ENCODE measurements at regions not wholly inside any gene's neighbourhood (a gene's known extent, or its start where the extent isn't known, plus 50 kb on each side); places are given as distances from the start of the nearest gene placed in this dataset.

- no peaks in the 10 kb centered on the region for H3K79me2 ChIP-seq (ENCODE audit: control insufficient read depth, insufficient read depth, low read length)
- peaks cover 0 to 13% (median 10%) of the 10 kb centered on the region in 3 donors for H3K9me3 ChIP-seq (ENCODE audit: control extremely low read depth in 1 of 3, control insufficient read depth in 2 of 3, insufficient read depth in 1 of 3, low read length in 2 of 3)
- peaks cover 0 to 23% (median 0%) of the 10 kb centered on the region in 4 experiments for H3K27me3 ChIP-seq (replicated peaks in 1 of 4; ENCODE audit: control extremely low read depth in 1 of 4, control insufficient read depth in 3 of 4, insufficient read depth in 4 of 4, low read length in 3 of 4)
- no peak overlapping the region for H3K9ac ChIP-seq (ENCODE audit: low read length)
- no peak overlapping the region for H3K4me2 ChIP-seq (replicated peaks; ENCODE audit: low read depth, low read length, poor library complexity, severe bottlenecking)
- TF ChIP-seq CTCF (IDR thresholded peaks at IDR 0.05) (no peak), EZH2 (IDR thresholded peaks at IDR 0.05; ENCODE audit: borderline replicate concordance, insufficient read depth, low read depth, low read length, poor library complexity, severe bottlenecking) (no peak)
- H3K27ac ChIP-seq (ENCODE audit: low read length in 2 of 2) = no peak overlapping the region
- intact Hi-C loops (cut with micrococcal nuclease) = no loop called here
- H3K4me3 Mint-ChIP-seq = no peak overlapping the region
- ChIA-PET CTCF (no interaction called here), POLR2A (no interaction called here)
- H3K4me3 ChIP-seq (ENCODE audit: control extremely low read depth in 1 of 5, extremely low read depth in 1 of 5, insufficient read depth in 1 of 5, low read depth in 2 of 5, low read length in 4 of 5) = no peak overlapping the region
- no peaks in the 10 kb centered on the region for H3K36me3 ChIP-seq (replicated peaks in 1 of 2; ENCODE audit: control extremely low read depth in 1 of 2, control insufficient read depth in 1 of 2, extremely low read depth in 1 of 2, insufficient read depth in 2 of 2, low read length in 1 of 2)
- peaks cover 6% of the 10 kb centered on the region for H3K9me3 Mint-ChIP-seq (ENCODE audit: insufficient read depth)
- H4K20me1 ChIP-seq (ENCODE audit: control insufficient read depth, insufficient read depth, low read length, poor library complexity, severe bottlenecking) = no peaks in the 10 kb centered on the region
- H3K27ac Mint-ChIP-seq = no peak overlapping the region
- no peak overlapping the region for H2AFZ ChIP-seq (ENCODE audit: insufficient read depth, low read depth, low read length, poor library complexity, severe bottlenecking)
- 72% methylated on average over 8 of the region's 11 CpGs for WGBS (ENCODE audit: insufficient coverage)
- H3K4me1 Mint-ChIP-seq = no peaks in the 10 kb centered on the region
- ATAC-seq (ENCODE audit: low read depth) (no peak), DNase-seq (no peak)
- peaks cover 33% of the 10 kb centered on the region for H3K27me3 Mint-ChIP-seq
- H3K4me1 ChIP-seq (ENCODE audit: control insufficient read depth in 2 of 2, insufficient read depth in 2 of 2, low read length in 2 of 2) = no peaks in the 10 kb centered on the region
Measured at GRCh38 chr15:77839970-77840905, 207.5 kb upstream of the LINGO1 start.

GRCh38 chr15:77839456-77839855 is 206.7 kb upstream of the LINGO1 start:
- Histone ChIP-seq H3K36me3 (replicated peaks in 1 of 2; ENCODE audit: control extremely low read depth in 1 of 2, control insufficient read depth in 1 of 2, extremely low read depth in 1 of 2, insufficient read depth in 2 of 2, low read length in 1 of 2) (no peaks in the 10 kb centered on the region), H3K27ac (ENCODE audit: low read length in 2 of 2) (no peak overlapping the region), H4K20me1 (ENCODE audit: control insufficient read depth, insufficient read depth, low read length, poor library complexity, severe bottlenecking) (no peaks in the 10 kb centered on the region), H3K79me2 (ENCODE audit: control insufficient read depth, insufficient read depth, low read length) (no peaks in the 10 kb centered on the region), H3K9me3 (ENCODE audit: control extremely low read depth in 1 of 3, control insufficient read depth in 2 of 3, insufficient read depth in 1 of 3, low read length in 2 of 3) (peaks cover 0 to 9% (median 3%) of the 10 kb centered on the region in 3 donors), H3K4me1 (ENCODE audit: control insufficient read depth in 2 of 2, insufficient read depth in 2 of 2, low read length in 2 of 2) (no peaks in the 10 kb centered on the region), H3K4me3 (ENCODE audit: control extremely low read depth in 1 of 5, extremely low read depth in 1 of 5, insufficient read depth in 1 of 5, low read depth in 2 of 5, low read length in 4 of 5) (no peak overlapping the region), H3K9ac (ENCODE audit: low read length) (no peak overlapping the region), H3K27me3 (replicated peaks in 1 of 4; ENCODE audit: control extremely low read depth in 1 of 4, control insufficient read depth in 3 of 4, insufficient read depth in 4 of 4, low read length in 3 of 4) (peaks cover 0 to 23% (median 0%) of the 10 kb centered on the region in 4 experiments), H3K4me2 (replicated peaks; ENCODE audit: low read depth, low read length, poor library complexity, severe bottlenecking) (no peak overlapping the region), H2AFZ (ENCODE audit: insufficient read depth, low read depth, low read length, poor library complexity, severe bottlenecking) (no peak overlapping the region)
- intact Hi-C loops (cut with micrococcal nuclease) = no loop called here
- Mint-ChIP-seq H3K4me3 (no peak overlapping the region), H3K27ac (no peak overlapping the region), H3K27me3 (peaks cover 33% of the 10 kb centered on the region), H3K9me3 (ENCODE audit: insufficient read depth) (peaks cover 1% of the 10 kb centered on the region), H3K4me1 (no peaks in the 10 kb centered on the region)
- no peak for DNase-seq
- ATAC-seq (ENCODE audit: low read depth) = no peak
- ChIA-PET POLR2A (no interaction called here), CTCF (no interaction called here)
- WGBS (ENCODE audit: insufficient coverage) = 94% methylated on average over 6 of the region's 8 CpGs
- TF ChIP-seq CTCF (IDR thresholded peaks at IDR 0.05) = no peak

Data from B cell (primary cell).